Activated CD8-positive, alpha-beta memory T cell treated with anti-CD3 and anti-CD28 coated beads for 48 hours (primary cell): ENCODE measurements at regions not wholly inside any gene's neighbourhood (a gene's known extent, or its start where the extent isn't known, plus 50 kb on each side); places are given as distances from the start of the nearest gene placed in this dataset.

Experiments
- DNase-seq, 3 experiments: peaks; one replicate each; pipeline ENCODE4 v3.0.0-alpha.2; 2020; ENCODE audit warnings: low read depth in 2 of 3, low spot score in 2 of 3

DNA sequence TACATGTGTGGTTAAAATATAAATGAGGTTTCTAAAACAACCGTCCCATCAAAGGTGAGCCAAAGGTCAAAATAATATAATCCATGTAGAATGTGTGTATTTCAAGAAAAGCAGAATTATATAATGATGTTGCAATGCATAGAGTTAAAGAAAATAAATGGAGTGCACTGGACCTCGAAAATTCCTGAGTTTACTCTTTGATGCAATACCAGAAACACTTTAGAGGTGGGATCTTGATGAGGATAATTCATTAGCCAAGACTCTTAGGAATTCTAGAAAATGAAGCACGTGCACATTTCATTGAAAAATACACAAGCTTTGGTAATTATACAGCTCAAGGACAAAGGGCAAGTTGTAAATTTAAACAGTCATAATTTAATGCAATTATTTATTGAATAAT is 508.9 kb upstream of the ARGLU1 start:
- no peak for DNase-seq

- no peak for DNase-seq
Observed at GRCh38 chr13:107075576-107075975, 507.6 kb upstream of the ARGLU1 start.

DNA sequence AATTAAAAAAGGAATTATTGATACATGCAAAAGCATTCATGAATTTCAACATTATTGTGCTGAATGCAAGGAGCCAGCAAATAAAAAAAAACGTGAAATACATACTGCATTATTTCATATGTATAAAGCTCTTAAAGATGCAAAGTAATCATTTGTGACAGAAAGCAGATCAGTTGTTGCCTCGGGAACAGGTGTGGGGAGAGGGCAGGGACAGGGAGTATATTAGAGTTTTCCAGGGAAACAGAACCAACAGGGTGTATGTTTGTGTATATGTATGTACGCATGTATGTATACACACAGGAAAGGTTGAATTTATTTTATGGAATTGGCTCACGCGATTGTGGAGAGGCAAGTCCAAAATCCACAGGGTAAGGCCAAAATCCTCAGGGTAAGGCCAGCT is 502.9 kb upstream of the ARGLU1 start:
- DNase-seq, result no peak

GRCh38 chr13:107069108-107069776 is 501.3 kb upstream of the ARGLU1 start:
- DNase-seq, result no peak

DNA sequence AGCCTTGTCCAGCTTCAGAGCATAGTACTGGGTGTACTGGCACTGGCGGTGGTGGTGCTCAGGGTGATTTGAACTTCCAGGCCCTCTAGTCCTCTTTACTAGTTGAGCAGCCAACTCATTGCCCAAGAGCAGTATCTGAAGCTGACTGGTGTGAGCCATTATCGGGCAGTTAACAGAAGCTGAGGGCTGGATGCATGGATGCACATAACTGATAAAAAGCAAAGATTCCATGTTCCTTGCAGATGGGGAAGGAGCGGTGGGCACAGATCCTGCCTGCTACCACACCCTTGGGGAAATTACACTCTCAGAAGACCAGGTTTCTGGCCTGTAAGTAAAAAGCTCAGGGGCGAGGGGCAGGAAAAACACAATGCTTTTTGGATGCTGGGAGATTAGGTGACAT is 499.4 kb upstream of the ARGLU1 start:
- DNase-seq, result no peak

- no peak for DNase-seq
Observed at GRCh38 chr13:107066355-107066754, 498.4 kb upstream of the ARGLU1 start.

GRCh38 chr13:107065036-107065435 is 497.1 kb upstream of the ARGLU1 start:
- no peak for DNase-seq

DNA sequence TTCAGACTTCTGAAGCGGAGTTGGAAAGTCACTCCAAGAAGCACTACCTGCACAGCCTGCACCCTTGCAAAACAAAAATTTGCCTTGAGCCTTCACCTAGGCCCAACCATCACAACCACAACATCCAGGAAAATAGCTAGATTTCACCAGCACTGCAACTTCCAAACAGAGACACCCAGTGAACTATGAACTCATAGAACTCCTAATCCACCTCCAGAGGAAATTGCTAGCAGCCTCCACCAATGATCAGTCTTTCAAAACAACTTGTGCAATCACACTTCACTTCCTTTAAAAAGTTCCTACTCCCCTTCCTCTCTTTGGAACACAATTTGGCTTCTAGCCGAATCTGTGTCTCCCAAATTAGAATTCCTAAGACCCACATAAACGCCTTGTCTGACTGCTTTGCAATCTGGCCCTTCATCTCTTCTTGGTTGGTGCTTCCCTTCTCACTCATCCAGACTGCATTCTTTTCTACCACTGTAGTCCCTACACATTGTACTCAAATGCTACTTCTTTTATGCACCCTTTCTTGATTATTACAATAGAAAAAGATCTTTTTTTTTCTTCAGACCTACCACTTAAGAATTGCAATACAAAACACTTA is 489.2 kb upstream of the ARGLU1 start:
- DNase-seq, result no peak

GRCh38 chr13:107043021-107043956 is 475.4 kb upstream of the ARGLU1 start:
- no peak for DNase-seq

- DNase-seq, result no peak
Observed at GRCh38 chr13:107035778-107036177, 467.8 kb upstream of the ARGLU1 start.

GRCh38 chr13:107035186-107035585 is 467.2 kb upstream of the ARGLU1 start:
- DNase-seq, result no peak

GRCh38 chr13:107034236-107034872 is 466.4 kb upstream of the ARGLU1 start:
- no peak for DNase-seq

DNA sequence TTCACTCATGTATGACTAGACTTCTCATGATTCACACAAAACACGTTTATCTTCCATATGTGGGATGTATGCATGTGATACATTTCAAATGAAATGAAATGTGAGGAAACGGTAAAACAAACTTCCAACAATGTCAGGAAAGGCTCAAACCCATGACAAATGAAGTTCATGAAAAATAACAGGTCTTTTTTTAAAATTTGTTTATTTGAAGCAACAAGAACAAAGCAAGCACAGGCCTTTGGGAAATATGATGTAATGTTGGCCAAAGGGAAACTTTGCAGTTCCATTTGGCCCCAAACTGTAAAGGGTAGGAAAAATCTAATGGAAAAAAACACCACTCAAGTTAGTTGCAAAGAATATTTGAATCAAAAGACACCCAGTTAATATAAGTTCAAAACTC is 463.8 kb upstream of the ARGLU1 start:
- DNase-seq, result no peak

DNA sequence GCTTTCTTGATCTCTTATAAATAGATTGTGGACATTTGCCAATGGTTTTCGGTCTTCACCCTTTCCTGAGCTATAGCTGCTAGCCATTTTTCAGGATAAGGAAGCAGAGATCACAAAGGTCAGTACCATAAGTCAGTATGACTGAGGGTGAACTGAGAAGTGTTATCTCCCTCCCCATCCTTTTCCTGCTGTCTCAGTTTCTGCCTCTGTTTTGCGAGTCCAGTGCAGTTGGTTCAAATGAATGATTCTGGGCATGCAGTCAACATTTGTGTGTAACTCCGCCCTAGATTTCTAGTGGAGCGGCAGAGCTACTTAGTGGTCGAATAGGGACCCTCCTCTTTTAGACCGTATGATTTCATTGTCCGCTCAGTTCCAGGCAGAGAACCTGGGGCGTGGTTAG is 460.8 kb upstream of the ARGLU1 start:
- DNase-seq, result no peak

DNA sequence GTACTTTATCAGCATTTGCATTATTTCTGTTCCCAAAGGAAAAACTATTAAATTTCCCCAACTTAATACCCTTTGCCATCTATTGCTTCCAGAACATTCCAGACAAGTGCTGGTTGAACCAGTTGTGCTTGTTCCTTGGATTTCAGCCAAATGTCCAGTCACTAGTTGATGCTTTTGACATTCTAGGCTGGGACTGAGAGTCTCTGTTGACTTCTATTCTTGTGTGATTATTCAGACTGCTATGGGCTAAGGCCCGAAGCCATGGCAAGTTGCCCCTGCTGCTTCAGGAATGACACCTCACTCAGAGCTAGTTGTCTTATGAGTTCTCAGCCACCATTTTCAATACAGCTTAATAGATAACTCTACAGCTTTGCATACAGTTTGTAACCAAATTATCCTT is 458.1 kb upstream of the ARGLU1 start:
- DNase-seq, result no peak

DNA sequence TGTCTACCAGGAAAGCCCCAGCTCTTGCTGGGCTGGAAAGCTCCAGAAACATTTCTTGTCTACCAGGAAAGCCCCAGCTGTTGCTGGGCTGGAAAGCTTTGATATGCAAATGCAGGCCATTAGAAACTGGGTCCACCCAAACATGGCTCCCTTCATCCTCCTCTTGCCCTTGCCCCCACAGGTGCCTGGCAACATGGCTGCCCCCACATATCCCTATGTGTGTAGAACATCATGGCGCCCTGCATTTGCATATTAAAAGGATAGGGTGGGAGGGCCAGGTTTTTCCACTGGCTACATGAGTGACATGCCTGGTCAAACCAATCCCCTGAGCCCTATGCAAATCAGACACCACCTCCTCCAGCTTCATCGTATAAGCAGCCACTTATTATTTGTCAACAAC is 455.4 kb upstream of the ARGLU1 start:
- DNase-seq, result no peak

GRCh38 chr13:107020393-107020792 is 452.5 kb upstream of the ARGLU1 start:
- no peak for DNase-seq

- DNase-seq, result no peak
Observed at GRCh38 chr13:107018285-107018684, 450.3 kb upstream of the ARGLU1 start.

GRCh38 chr13:107006661-107007060 is 438.7 kb upstream of the ARGLU1 start:
- DNase-seq, result no peak

GRCh38 chr13:107005577-107005976 is 437.6 kb upstream of the ARGLU1 start:
- no peak for DNase-seq

- DNase-seq, result no peak
Observed at GRCh38 chr13:107003911-107004310, 436.0 kb upstream of the ARGLU1 start.

- DNase-seq, result no peak
Observed at GRCh38 chr13:106998664-106999063, 430.7 kb upstream of the ARGLU1 start.
